ENCODE measurements at regions not wholly inside any gene's neighbourhood (a gene's known extent, or its start where the extent isn't known, plus 50 kb on each side); places are given as distances from the start of the nearest gene placed in this dataset.
"Not testable (repeated sequence)": the region's sequence is repeated elsewhere in the genome, so short reads cannot be mapped to it uniquely, and the experiment has no call there.

- DNase-seq (ENCODE audit: low read depth in 1 of 2, low spot score in 2 of 2): no peak
- no peaks in the 10 kb centered on the region for H3K36me3 ChIP-seq
- peaks cover 6% of the 10 kb centered on the region for H3K27me3 ChIP-seq (replicated peaks)
- no peaks in the 10 kb centered on the region for H3K9me3 ChIP-seq (replicated peaks)
- no peak overlapping the region for H3K27ac ChIP-seq
- no peak overlapping the region for H3K4me3 ChIP-seq
- H3K4me1 ChIP-seq (replicated peaks): no peaks in the 10 kb centered on the region
Observed at GRCh38 chr1:90359994-90360393, 357.1 kb downstream of the BARHL2 start.

GRCh38 chr1:90358448-90358847 lies 358.7 kb downstream of the BARHL2 start:
- H3K4me1 ChIP-seq (replicated peaks): no peaks in the 10 kb centered on the region
- H3K27me3 ChIP-seq (replicated peaks): peaks cover 3% of the 10 kb centered on the region; the same call in 1 of the 2 replicates
- no peaks in the 10 kb centered on the region for H3K9me3 ChIP-seq (replicated peaks)
- no peak overlapping the region for H3K27ac ChIP-seq
- no peaks in the 10 kb centered on the region for H3K36me3 ChIP-seq
- DNase-seq (ENCODE audit: low read depth in 1 of 2, low spot score in 2 of 2): no peak
- no peak overlapping the region for H3K4me3 ChIP-seq

- Histone ChIP-seq H3K27me3 (replicated peaks) (peaks cover 3% of the 10 kb centered on the region; the same call in 1 of the 2 replicates), H3K36me3 (no peaks in the 10 kb centered on the region), H3K27ac (no peak overlapping the region), H3K4me1 (replicated peaks) (no peaks in the 10 kb centered on the region), H3K4me3 (no peak overlapping the region), H3K9me3 (replicated peaks) (no peaks in the 10 kb centered on the region)
- DNase-seq (ENCODE audit: low read depth in 1 of 2, low spot score in 2 of 2): no peak
Observed at GRCh38 chr1:90357995-90358394, 359.1 kb downstream of the BARHL2 start.

GRCh38 chr1:90356991-90357390 lies 360.1 kb downstream of the BARHL2 start:
- no peak overlapping the region for H3K4me3 ChIP-seq
- H3K27ac ChIP-seq: no peak overlapping the region
- DNase-seq (ENCODE audit: low read depth in 1 of 2, low spot score in 2 of 2): no peak
- H3K27me3 ChIP-seq (replicated peaks): peaks cover 3% of the 10 kb centered on the region; the same call in 1 of the 2 replicates
- no peaks in the 10 kb centered on the region for H3K4me1 ChIP-seq (replicated peaks)
- no peaks in the 10 kb centered on the region for H3K9me3 ChIP-seq (replicated peaks)
- H3K36me3 ChIP-seq: no peaks in the 10 kb centered on the region

GRCh38 chr1:90356101-90356500 lies 361.0 kb downstream of the BARHL2 start:
- H3K4me3 ChIP-seq: no peak overlapping the region
- H3K36me3 ChIP-seq: no peaks in the 10 kb centered on the region
- H3K27ac ChIP-seq: no peak overlapping the region

GRCh38 chr1:90354704-90355103 lies 359.8 kb downstream of the ZNF326 start:
- Histone ChIP-seq H3K27ac (no peak overlapping the region), H3K4me1 (replicated peaks) (no peaks in the 10 kb centered on the region), H3K4me3 (no peak overlapping the region), H3K36me3 (no peaks in the 10 kb centered on the region), H3K27me3 (replicated peaks) (peaks cover 3% of the 10 kb centered on the region; the same call in 1 of the 2 replicates), H3K9me3 (replicated peaks) (no peaks in the 10 kb centered on the region)
- no peak for DNase-seq (ENCODE audit: low read depth in 1 of 2, low spot score in 2 of 2)

More at GRCh38 chr1:90356101-90356500, 361.0 kb downstream of the BARHL2 start:
- no peak for DNase-seq (ENCODE audit: low read depth in 1 of 2, low spot score in 2 of 2)
- no peaks in the 10 kb centered on the region for H3K4me1 ChIP-seq (replicated peaks)
- H3K27me3 ChIP-seq (replicated peaks): peaks cover 3% of the 10 kb centered on the region; the same call in 1 of the 2 replicates
- no peaks in the 10 kb centered on the region for H3K9me3 ChIP-seq (replicated peaks)

GRCh38 chr1:90351019-90351418 lies 356.1 kb downstream of the ZNF326 start:
- Histone ChIP-seq H3K4me3 (no peak overlapping the region), H3K27me3 (replicated peaks) (no peaks in the 10 kb centered on the region), H3K36me3 (no peaks in the 10 kb centered on the region), H3K9me3 (replicated peaks) (peaks cover 4% of the 10 kb centered on the region; the same call in 1 of the 2 replicates), H3K27ac (no peak overlapping the region), H3K4me1 (replicated peaks) (no peaks in the 10 kb centered on the region)
- no peak for DNase-seq (ENCODE audit: low read depth in 1 of 2, low spot score in 2 of 2)

GRCh38 chr1:90349510-90349909 lies 354.6 kb downstream of the ZNF326 start:
- Histone ChIP-seq H3K4me1 (replicated peaks) (no peaks in the 10 kb centered on the region), H3K36me3 (no peaks in the 10 kb centered on the region), H3K9me3 (replicated peaks) (peaks cover 4% of the 10 kb centered on the region; the same call in 1 of the 2 replicates), H3K27me3 (replicated peaks) (no peaks in the 10 kb centered on the region), H3K4me3 (no peak overlapping the region), H3K27ac (no peak overlapping the region)
- no peak for DNase-seq (ENCODE audit: low read depth in 1 of 2, low spot score in 2 of 2)

GRCh38 chr1:90348934-90349333 lies 354.0 kb downstream of the ZNF326 start:
- H3K27ac ChIP-seq: no peak overlapping the region
- no peaks in the 10 kb centered on the region for H3K36me3 ChIP-seq
- no peaks in the 10 kb centered on the region for H3K4me1 ChIP-seq (replicated peaks)
- peaks cover 4% of the 10 kb centered on the region; the same call in 1 of the 2 replicates for H3K9me3 ChIP-seq (replicated peaks)
- no peak for DNase-seq (ENCODE audit: low read depth in 1 of 2, low spot score in 2 of 2)
- H3K4me3 ChIP-seq: no peak overlapping the region
- no peaks in the 10 kb centered on the region for H3K27me3 ChIP-seq (replicated peaks)

GRCh38 chr1:90348459-90348858 lies 353.5 kb downstream of the ZNF326 start:
- not testable (repeated sequence) for DNase-seq (ENCODE audit: low read depth in 1 of 2, low spot score in 2 of 2); H3K4me1 ChIP-seq (replicated peaks)

GRCh38 chr1:90347366-90347765 lies 352.5 kb downstream of the ZNF326 start:
- no peak overlapping the region for H3K4me3 ChIP-seq
- no peak overlapping the region for H3K27ac ChIP-seq
- H3K4me1 ChIP-seq (replicated peaks): no peaks in the 10 kb centered on the region
- peaks cover 4% of the 10 kb centered on the region; the same call in 1 of the 2 replicates for H3K9me3 ChIP-seq (replicated peaks)
- H3K36me3 ChIP-seq: no peaks in the 10 kb centered on the region
- H3K27me3 ChIP-seq (replicated peaks): no peaks in the 10 kb centered on the region
- no peak for DNase-seq (ENCODE audit: low read depth in 1 of 2, low spot score in 2 of 2)

More at GRCh38 chr1:90348459-90348858, 353.5 kb downstream of the ZNF326 start:
- H3K27me3 ChIP-seq (replicated peaks); H3K27ac ChIP-seq; H3K9me3 ChIP-seq (replicated peaks); H3K36me3 ChIP-seq; H3K4me3 ChIP-seq: not testable (repeated sequence)

- no peak overlapping the region for H3K27ac ChIP-seq
- no peak for DNase-seq (ENCODE audit: low read depth in 1 of 2, low spot score in 2 of 2)
- no peak overlapping the region for H3K4me3 ChIP-seq
- H3K4me1 ChIP-seq (replicated peaks): no peaks in the 10 kb centered on the region
- no peaks in the 10 kb centered on the region for H3K27me3 ChIP-seq (replicated peaks)
- peaks cover 4% of the 10 kb centered on the region; the same call in 1 of the 2 replicates for H3K9me3 ChIP-seq (replicated peaks)
- H3K36me3 ChIP-seq: no peaks in the 10 kb centered on the region
Observed at GRCh38 chr1:90346757-90347156, 351.8 kb downstream of the ZNF326 start.

GRCh38 chr1:90346349-90346748 lies 351.4 kb downstream of the ZNF326 start:
- Histone ChIP-seq H3K9me3 (replicated peaks) (peaks cover 4% of the 10 kb centered on the region; the same call in 1 of the 2 replicates), H3K27me3 (replicated peaks) (no peaks in the 10 kb centered on the region), H3K36me3 (no peaks in the 10 kb centered on the region), H3K4me1 (replicated peaks) (no peaks in the 10 kb centered on the region), H3K27ac (no peak overlapping the region), H3K4me3 (no peak overlapping the region)
- DNase-seq (ENCODE audit: low read depth in 1 of 2, low spot score in 2 of 2): no peak

- H3K36me3 ChIP-seq: no peaks in the 10 kb centered on the region
- H3K9me3 ChIP-seq (replicated peaks): peaks cover 4% of the 10 kb centered on the region; the same call in 1 of the 2 replicates
- no peaks in the 10 kb centered on the region for H3K4me1 ChIP-seq (replicated peaks)
- no peak overlapping the region for H3K27ac ChIP-seq
- no peaks in the 10 kb centered on the region for H3K27me3 ChIP-seq (replicated peaks)
- DNase-seq (ENCODE audit: low read depth in 1 of 2, low spot score in 2 of 2): no peak
- H3K4me3 ChIP-seq: no peak overlapping the region
Observed at GRCh38 chr1:90344963-90345730, 350.2 kb downstream of the ZNF326 start.

All from SJSA1 (cell line).